Activated CD4-positive, alpha-beta memory T cell treated with anti-CD3 and anti-CD28 coated beads for 36 hours (primary cell): ENCODE measurements at regions not wholly inside any gene's neighbourhood (a gene's known extent, or its start where the extent isn't known, plus 50 kb on each side); places are given as distances from the start of the nearest gene placed in this dataset.

ENCODE experiments used
- CTCF ChIA-PET: fragments of 350-600 bp; sonication (Branson Sonifier 250); formaldehyde crosslinking; loops from one replicate; lab custom pipeline; 2021; ENCODE audit warnings: antibody characterized with exemption, inconsistent platforms; lab: Charles Lee
- POLR2A ChIA-PET: fragments of 350-600 bp; sonication (Branson Sonifier 250); formaldehyde crosslinking; loops from one replicate; lab custom pipeline; 2021; ENCODE audit warnings: antibody characterized with exemption; lab: Charles Lee
- DNase-seq: peaks from one replicate; pipeline ENCODE4 v3.0.0-alpha.2; 2020
- H3K27ac Mint-ChIP-seq: one replicate; pipeline ENCODE4 v1.8.0; 2021; ENCODE audit warnings: mixed read lengths
- H3K27me3 Mint-ChIP-seq: one replicate; pipeline ENCODE4 v1.8.0; 2021; ENCODE audit warnings: mixed read lengths
- H3K36me3 Mint-ChIP-seq: one replicate; pipeline ENCODE4 v1.8.0; 2021; ENCODE audit warnings: mixed read lengths
- H3K4me1 Mint-ChIP-seq: one replicate; pipeline ENCODE4 v1.8.0; 2021; ENCODE audit warnings: low read depth, mixed read lengths
- H3K4me3 Mint-ChIP-seq: one replicate; pipeline ENCODE4 v1.8.0; 2021; ENCODE audit warnings: mild to moderate bottlenecking, mixed read lengths
- H3K9me3 Mint-ChIP-seq: one replicate; pipeline ENCODE4 v1.8.0; 2021; ENCODE audit warnings: mixed read lengths
- intact Hi-C: fragments of 100-400 bp; cut with micrococcal nuclease; formaldehyde crosslinking; loops from one replicate; pipeline ENCODE4 v1.15.1; 2023

DNA sequence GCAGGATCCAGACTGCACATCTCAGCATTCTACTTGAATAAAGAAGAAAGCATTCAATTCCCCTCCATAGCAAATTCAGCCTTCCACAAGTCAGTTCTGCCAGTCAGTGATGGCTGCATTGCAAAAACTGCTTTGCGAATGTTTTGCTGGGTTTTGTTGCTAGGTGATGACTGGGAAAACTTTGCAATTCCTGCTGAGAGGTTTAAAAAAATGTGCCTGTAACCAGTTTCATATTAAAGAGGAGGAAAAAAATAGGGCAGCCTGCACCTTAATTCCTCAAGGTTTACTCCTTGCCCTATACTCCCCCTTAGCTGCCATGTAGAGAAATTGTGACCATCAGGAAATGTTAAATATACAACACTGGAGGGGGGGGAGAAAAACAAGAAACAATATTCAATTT, 225.6 kb upstream of the ATP11B start:
- ChIA-PET POLR2A (no interaction called here), CTCF (no interaction called here)
- no peak for DNase-seq
- Mint-ChIP-seq H3K9me3 (no peaks in the 10 kb centered on the region), H3K27ac (no peak overlapping the region), H3K27me3 (peaks cover 6% of the 10 kb centered on the region), H3K36me3 (no peaks in the 10 kb centered on the region), H3K4me1 (no peaks in the 10 kb centered on the region), H3K4me3 (no peak overlapping the region)
- intact Hi-C loops, result no loop called here

DNA sequence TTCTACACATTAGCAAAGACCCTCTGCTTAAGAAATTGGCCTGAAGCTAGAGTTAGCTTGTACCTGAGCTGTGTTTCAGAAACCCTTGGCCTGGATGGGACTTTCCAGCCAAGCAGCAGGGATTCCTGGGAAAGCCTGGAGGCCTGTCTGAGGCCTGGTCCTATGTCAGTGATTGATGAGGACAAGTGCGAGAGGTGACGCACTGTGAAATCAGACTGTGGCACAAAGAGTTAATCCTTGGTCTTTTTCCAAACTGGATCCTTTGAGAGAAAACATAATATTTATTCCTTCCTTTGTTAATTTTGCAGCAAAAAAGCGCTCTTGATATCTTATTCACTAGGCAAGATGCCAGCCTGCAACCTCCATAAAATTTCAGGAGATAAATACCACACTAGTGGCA, 225.0 kb upstream of the ATP11B start:
- H3K27me3 Mint-ChIP-seq, result peaks cover 6% of the 10 kb centered on the region
- POLR2A ChIA-PET, result no interaction called here

DNA sequence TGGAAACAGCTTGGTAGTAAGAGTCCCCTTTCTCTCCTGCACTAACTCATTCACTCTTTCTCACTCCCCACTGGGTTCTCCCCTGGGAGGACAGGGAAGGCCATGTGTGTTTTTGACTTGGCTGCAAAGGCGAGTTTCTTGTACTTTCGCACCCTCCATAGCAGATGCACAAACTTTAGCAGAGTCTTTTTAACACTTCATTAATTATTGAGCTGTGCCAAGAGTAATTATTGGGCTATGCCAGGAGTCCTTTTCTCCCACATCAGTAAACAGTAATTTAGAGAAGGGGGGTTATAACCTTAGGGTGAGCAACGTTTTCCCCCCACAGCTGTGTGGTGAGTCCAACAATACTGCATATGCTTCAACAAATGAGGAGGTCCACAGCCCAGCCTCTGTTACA, 224.4 kb upstream of the ATP11B start:
- peaks cover 6% of the 10 kb centered on the region for H3K27me3 Mint-ChIP-seq

More for the DNA sequence above, 225.0 kb upstream of the ATP11B start:
- CTCF ChIA-PET, result no interaction called here
- Mint-ChIP-seq H3K27ac (no peak overlapping the region), H3K9me3 (peaks cover 3% of the 10 kb centered on the region), H3K36me3 (no peaks in the 10 kb centered on the region), H3K4me3 (no peak overlapping the region), H3K4me1 (no peaks in the 10 kb centered on the region)
- no peak for DNase-seq
- intact Hi-C loops, result no loop called here

DNA sequence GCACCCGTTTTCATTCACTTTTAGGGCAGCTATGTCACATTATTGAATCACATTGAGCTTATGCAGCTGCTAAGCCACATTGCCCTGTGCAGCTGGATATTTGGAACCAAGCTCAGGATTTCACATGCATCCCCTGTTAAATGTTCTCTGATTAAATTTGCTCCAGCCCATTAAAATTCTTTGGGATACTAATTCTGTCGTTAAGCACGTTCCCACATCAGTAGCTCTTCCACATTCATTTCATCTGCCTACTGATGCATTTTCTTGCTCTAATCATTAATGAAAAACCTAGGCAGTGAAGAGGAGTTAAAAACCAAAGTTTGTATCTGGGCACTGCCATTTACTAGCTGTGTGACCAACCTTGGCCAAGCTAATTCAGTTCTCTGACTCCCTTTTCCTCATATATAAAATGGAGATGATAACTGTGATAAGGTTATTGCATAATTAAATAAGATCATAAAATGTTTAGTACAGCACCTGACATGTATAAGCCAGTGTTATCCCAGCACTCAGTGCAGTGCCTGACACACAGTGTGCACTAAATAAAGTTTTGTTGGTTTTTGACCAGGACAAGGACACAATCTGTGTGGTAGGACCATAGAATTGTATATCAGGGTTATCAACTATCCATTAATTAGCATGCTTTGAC, 222.2 kb upstream of the ATP11B start:
- H3K27me3 Mint-ChIP-seq, result peaks cover 2% of the 10 kb centered on the region
- no peaks in the 10 kb centered on the region for H3K4me1 Mint-ChIP-seq
- no peak overlapping the region for H3K4me3 Mint-ChIP-seq
- DNase-seq, result no peak
- H3K9me3 Mint-ChIP-seq, result peaks cover 14% of the 10 kb centered on the region
- ChIA-PET CTCF (no interaction called here), POLR2A (no interaction called here)
- intact Hi-C loops, result no loop called here
- H3K36me3 Mint-ChIP-seq, result no peaks in the 10 kb centered on the region
- H3K27ac Mint-ChIP-seq, result no peak overlapping the region

More for the DNA sequence above, 224.4 kb upstream of the ATP11B start:
- Mint-ChIP-seq H3K27ac (no peak overlapping the region), H3K9me3 (peaks cover 8% of the 10 kb centered on the region), H3K36me3 (no peaks in the 10 kb centered on the region), H3K4me1 (no peaks in the 10 kb centered on the region), H3K4me3 (no peak overlapping the region)
- intact Hi-C loops, result no loop called here
- no peak for DNase-seq
- CTCF ChIA-PET, result no interaction called here
- POLR2A ChIA-PET, result no interaction called here

DNA sequence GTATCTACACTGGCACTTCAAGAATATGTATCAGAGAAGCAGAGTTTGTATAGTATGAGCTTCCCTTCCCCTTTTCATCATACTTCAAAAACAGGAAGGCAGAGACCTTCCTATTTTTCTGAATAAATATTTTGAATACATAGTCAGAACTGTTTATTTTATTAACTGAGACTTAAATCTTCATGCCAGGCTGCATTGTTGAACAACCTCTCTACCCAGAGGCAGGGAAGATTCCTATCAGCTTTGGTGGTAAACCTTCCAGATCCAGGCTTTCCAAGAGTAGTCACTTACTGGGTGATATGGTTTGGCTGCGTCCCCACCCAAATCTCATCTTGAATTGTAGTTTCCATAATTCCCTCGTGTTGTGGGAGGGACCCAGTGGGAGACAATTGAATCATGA, 217.4 kb upstream of the ATP11B start:
- no peak overlapping the region for H3K4me3 Mint-ChIP-seq
- no peak for DNase-seq
- CTCF ChIA-PET, result no interaction called here
- intact Hi-C loops, result no loop called here
- no peaks in the 10 kb centered on the region for H3K36me3 Mint-ChIP-seq
- no peaks in the 10 kb centered on the region for H3K4me1 Mint-ChIP-seq
- H3K9me3 Mint-ChIP-seq, result peaks cover 14% of the 10 kb centered on the region
- POLR2A ChIA-PET, result no interaction called here
- H3K27ac Mint-ChIP-seq, result no peak overlapping the region
- H3K27me3 Mint-ChIP-seq, result no peaks in the 10 kb centered on the region

DNA sequence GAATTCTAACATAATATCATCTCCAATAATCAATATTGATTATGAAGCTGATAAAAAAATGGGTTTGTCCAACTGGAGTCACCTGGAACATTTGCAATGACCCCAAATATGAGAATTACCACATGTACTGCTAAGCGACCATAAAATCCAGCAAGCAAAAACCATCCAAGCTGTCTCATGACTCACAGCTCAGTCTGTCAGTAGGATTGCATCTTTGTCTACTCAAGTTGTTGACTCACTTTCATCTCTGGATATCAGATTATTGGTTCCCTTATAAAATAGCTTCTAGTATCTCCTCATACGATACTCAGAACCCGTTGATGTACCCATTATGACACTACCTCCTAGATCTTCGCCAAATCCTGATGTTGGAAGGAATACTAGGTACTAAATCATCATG, 209.8 kb upstream of the ATP11B start:
- Mint-ChIP-seq H3K4me1 (no peaks in the 10 kb centered on the region), H3K36me3 (no peaks in the 10 kb centered on the region), H3K9me3 (no peaks in the 10 kb centered on the region), H3K27me3 (peaks cover 3% of the 10 kb centered on the region), H3K27ac (no peak overlapping the region), H3K4me3 (no peak overlapping the region)
- DNase-seq, result no peak
- CTCF ChIA-PET, result no interaction called here
- intact Hi-C loops, result no loop called here
- POLR2A ChIA-PET, result no interaction called here

DNA sequence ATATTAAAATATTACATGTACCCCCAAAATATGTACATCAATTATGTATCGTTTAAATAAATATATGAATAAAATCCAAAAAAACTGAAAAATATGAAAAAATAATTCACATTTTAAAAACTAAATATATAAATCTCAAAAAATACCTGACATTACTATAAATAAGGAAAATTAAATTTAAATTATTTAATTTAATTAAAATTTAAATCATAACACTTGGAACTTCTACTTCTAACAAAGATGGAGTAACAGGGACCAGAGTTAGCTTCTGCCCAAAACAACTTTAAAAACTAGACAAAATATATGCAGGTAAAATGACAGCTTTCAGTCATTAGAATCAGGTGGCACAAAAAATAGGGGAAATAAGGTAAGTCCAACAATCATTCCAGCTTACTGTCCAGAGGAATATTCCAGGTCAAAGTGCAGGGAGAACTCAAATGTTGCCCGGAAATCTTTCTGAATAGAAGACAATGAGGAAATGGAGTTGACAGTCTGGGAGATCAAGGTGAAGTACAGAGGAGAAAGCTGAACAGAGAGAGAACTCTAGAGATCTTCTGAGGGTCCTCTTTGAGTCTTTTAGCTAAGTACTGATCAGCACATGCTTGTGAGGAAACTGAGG, 207.7 kb upstream of the ATP11B start:
- H3K9me3 Mint-ChIP-seq, result peaks cover 2% of the 10 kb centered on the region
- no peaks in the 10 kb centered on the region for H3K36me3 Mint-ChIP-seq
- H3K4me3 Mint-ChIP-seq, result no peak overlapping the region
- DNase-seq, result no peak
- no peaks in the 10 kb centered on the region for H3K4me1 Mint-ChIP-seq
- ChIA-PET CTCF (no interaction called here), POLR2A (no interaction called here)
- H3K27me3 Mint-ChIP-seq, result peaks cover 3% of the 10 kb centered on the region
- H3K27ac Mint-ChIP-seq, result no peak overlapping the region
- intact Hi-C loops, result no loop called here

DNA sequence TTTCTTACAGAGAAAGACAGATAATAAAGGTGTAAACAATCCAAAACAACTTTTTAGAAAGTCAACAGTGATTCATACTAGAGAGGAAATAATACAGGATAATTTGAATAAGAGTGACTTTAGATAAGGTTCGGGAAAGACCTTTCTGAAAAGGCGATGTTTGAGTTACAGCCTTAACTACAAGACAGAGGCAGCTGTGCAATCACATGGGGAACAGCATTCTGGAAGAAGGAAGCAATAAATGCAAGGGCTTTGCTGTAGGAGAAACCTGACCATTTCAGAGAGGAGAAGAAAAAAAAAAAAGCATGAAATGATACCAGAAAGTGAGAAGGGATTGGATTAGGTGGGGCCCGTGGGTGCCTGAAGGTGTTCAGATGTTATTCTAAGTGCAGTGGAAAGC, 200.6 kb upstream of the ATP11B start:
- POLR2A ChIA-PET, result no interaction called here

DNA sequence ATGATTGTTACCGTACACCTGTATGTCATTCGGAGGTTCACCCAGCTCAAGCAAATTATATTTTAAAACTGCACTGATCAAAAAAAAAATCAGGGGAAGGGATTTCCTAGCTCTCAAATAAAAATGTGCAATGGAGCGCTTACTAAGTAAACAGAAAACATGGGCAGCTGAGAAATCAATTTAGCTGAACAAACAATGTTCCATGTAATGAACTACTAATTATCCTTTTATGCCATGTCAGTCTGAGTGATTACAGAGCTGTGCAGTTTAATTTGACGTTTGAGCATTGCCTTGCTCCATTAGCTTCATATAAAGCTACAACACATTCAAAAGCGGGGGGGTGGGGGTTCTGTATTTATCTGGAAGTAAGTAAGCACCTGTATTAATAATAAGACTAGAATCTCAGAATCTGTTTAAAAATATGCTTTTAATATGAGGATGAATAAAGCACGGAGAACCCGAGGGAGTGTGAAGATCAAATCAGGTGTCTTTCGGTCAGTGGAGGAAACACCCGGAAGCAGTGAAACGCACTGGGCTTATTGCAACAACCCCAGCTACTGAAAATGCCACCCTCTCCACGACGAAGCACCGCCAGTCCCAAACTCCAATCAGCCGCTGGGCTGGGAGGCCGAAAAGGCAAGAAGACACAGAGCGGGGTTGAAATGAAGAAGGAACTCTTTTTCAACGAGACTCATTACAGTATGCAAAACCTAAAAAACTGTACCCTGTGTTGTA, 196.5 kb upstream of the ATP11B start:
- CTCF ChIA-PET, result no interaction called here

More for the DNA sequence above, 200.6 kb upstream of the ATP11B start:
- no peak overlapping the region for H3K4me3 Mint-ChIP-seq
- H3K27ac Mint-ChIP-seq, result no peak overlapping the region
- no peaks in the 10 kb centered on the region for H3K27me3 Mint-ChIP-seq
- no peaks in the 10 kb centered on the region for H3K4me1 Mint-ChIP-seq
- no peaks in the 10 kb centered on the region for H3K36me3 Mint-ChIP-seq
- DNase-seq, result no peak
- intact Hi-C loops, result no loop called here
- CTCF ChIA-PET, result interaction anchor here (0.9 kb wide), 1 partner anchor 121 kb away, joined by 3 read pairs; no protein-coding TSS in a partner anchor
- peaks cover 2% of the 10 kb centered on the region for H3K9me3 Mint-ChIP-seq

DNA sequence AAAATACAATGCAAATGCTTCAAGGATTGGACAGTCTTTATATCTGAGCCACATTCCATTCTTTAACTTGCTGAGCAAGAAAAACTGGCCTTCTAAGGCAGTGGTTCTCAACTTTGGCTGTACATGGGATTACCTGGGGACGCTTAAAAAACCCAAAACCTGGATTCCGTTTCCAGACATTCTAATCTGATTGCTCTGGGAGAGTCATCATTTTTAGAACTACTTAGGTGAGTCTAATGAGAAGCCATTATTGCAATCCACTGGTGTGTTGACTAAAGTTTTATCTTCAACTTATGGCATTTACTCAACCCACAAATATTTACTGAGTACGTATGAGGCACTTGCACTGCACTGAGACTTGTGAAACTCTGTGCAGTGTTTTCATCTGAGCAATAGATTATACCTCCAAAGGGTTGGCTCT, 195.7 kb upstream of the ATP11B start:
- no peak for DNase-seq
- H3K9me3 Mint-ChIP-seq, result no peaks in the 10 kb centered on the region
- H3K27ac Mint-ChIP-seq, result no peak overlapping the region
- ChIA-PET CTCF (no interaction called here), POLR2A (no interaction called here)
- no peaks in the 10 kb centered on the region for H3K36me3 Mint-ChIP-seq
- H3K4me3 Mint-ChIP-seq, result no peak overlapping the region
- H3K4me1 Mint-ChIP-seq, result no peaks in the 10 kb centered on the region
- intact Hi-C loops, result no loop called here
- H3K27me3 Mint-ChIP-seq, result no peaks in the 10 kb centered on the region

More for the DNA sequence above, 196.5 kb upstream of the ATP11B start:
- no peaks in the 10 kb centered on the region for H3K9me3 Mint-ChIP-seq
- no peaks in the 10 kb centered on the region for H3K36me3 Mint-ChIP-seq
- no peak overlapping the region for H3K4me3 Mint-ChIP-seq
- H3K27me3 Mint-ChIP-seq, result no peaks in the 10 kb centered on the region
- intact Hi-C loops, result no loop called here
- no peak for DNase-seq
- no peak overlapping the region for H3K27ac Mint-ChIP-seq
- no peaks in the 10 kb centered on the region for H3K4me1 Mint-ChIP-seq
- POLR2A ChIA-PET, result no interaction called here

DNA sequence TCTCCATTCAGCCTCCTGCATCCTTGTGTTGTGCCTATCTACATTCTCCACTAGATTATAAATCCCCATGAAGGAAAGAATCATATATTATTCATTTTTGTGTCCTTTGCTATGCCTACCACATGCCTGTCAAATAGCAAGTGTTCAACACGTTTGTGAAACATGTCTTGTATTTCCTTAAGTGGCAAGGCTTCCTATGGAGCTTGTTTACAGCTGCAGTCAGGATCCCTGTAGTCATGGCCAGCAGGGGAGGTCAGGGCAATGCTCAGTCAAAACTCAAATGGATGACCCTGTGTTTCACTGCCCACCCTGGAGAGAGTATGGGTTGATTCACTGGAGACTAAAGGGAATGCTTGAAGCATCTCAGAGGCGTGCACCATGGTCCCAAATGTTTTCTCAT, 191.7 kb upstream of the ATP11B start:
- H3K9me3 Mint-ChIP-seq, result no peaks in the 10 kb centered on the region
- no peak for DNase-seq
- H3K4me3 Mint-ChIP-seq, result no peak overlapping the region
- no peaks in the 10 kb centered on the region for H3K27me3 Mint-ChIP-seq
- ChIA-PET CTCF (no interaction called here), POLR2A (no interaction called here)
- intact Hi-C loops, result no loop called here
- no peaks in the 10 kb centered on the region for H3K4me1 Mint-ChIP-seq
- no peak overlapping the region for H3K27ac Mint-ChIP-seq
- H3K36me3 Mint-ChIP-seq, result no peaks in the 10 kb centered on the region

DNA sequence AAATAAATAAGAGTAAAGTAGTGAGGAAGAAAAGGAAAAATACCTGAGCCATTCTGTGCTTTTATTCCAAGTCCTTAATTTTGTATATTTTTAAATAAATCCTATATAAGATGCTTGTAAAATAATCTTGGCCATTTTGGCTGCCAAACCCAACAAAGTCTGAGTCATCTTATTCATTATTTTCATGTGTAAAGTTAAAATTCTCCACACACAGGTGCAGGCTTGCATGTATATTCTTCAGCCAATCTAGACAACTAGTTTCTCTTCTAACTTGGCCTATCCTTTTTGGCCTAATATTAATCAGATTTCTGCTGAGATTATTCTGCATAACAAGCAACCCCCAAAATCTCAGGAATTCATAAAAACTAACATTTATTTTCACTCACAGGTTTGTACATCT, 189.8 kb upstream of the ATP11B start:
- POLR2A ChIA-PET, result no interaction called here
- no peaks in the 10 kb centered on the region for H3K36me3 Mint-ChIP-seq
- no peaks in the 10 kb centered on the region for H3K27me3 Mint-ChIP-seq
- no peak overlapping the region for H3K27ac Mint-ChIP-seq
- H3K4me3 Mint-ChIP-seq, result no peak overlapping the region
- DNase-seq, result no peak
- intact Hi-C loops, result no loop called here
- CTCF ChIA-PET, result no interaction called here
- no peaks in the 10 kb centered on the region for H3K4me1 Mint-ChIP-seq
- no peaks in the 10 kb centered on the region for H3K9me3 Mint-ChIP-seq
